Activated CD4-positive, alpha-beta T cell treated with anti-CD3 and anti-CD28 coated beads, Interleukin-2, amount 10 ng/mL, durations not matched to agents 24 days and 14 days (primary cell): ENCODE measurements at regions not wholly inside any gene's neighbourhood (a gene's known extent, or its start where the extent isn't known, plus 50 kb on each side); places are given as distances from the start of the nearest gene placed in this dataset.

ENCODE experiments used
- DNase-seq: peaks from one replicate; pipeline ENCODE4 v3.0.0; 2022
- H3K27ac Mint-ChIP-seq: one replicate; pipeline ENCODE4 v1.8.0; 2022; ENCODE audit warnings: mild to moderate bottlenecking, mixed read lengths
- H3K27me3 Mint-ChIP-seq: one replicate; pipeline ENCODE4 v1.8.0; 2022; ENCODE audit warnings: mixed read lengths
- H3K36me3 Mint-ChIP-seq: one replicate; pipeline ENCODE4 v1.8.0; 2022; ENCODE audit warnings: low read depth, mild to moderate bottlenecking, mixed read lengths
- H3K4me1 Mint-ChIP-seq: one replicate; pipeline ENCODE4 v1.8.0; 2021; ENCODE audit warnings: mixed read lengths
- H3K4me3 Mint-ChIP-seq: one replicate; pipeline ENCODE4 v1.8.0; 2022; ENCODE audit warnings: mild to moderate bottlenecking, moderate library complexity, mixed read lengths
- H3K9me3 Mint-ChIP-seq: one replicate; pipeline ENCODE4 v1.8.0; 2021; ENCODE audit warnings: mixed read lengths
- intact Hi-C: fragments of 100-400 bp; cut with micrococcal nuclease; formaldehyde crosslinking; loops from one replicate; pipeline ENCODE4 v1.15.1; 2023

- DNase-seq, result no peak
- H3K9me3 Mint-ChIP-seq, result no peaks in the 10 kb centered on the region
- H3K27ac Mint-ChIP-seq, result no peak overlapping the region
- intact Hi-C loops, result no loop called here
- H3K4me1 Mint-ChIP-seq, result peaks cover 23% of the 10 kb centered on the region
- no peak overlapping the region for H3K4me3 Mint-ChIP-seq
- H3K36me3 Mint-ChIP-seq, result peaks cover 4% of the 10 kb centered on the region
- no peaks in the 10 kb centered on the region for H3K27me3 Mint-ChIP-seq
Measured at GRCh38 chr21:43354026-43354420, 72.9 kb downstream of the SIK1 start.

GRCh38 chr21:43353282-43354025 lies 73.5 kb downstream of the SIK1 start:
- peak overlapping the region; percentile 69 for H3K27ac Mint-ChIP-seq
- intact Hi-C loops, result no loop called here
- H3K4me3 Mint-ChIP-seq, result peak overlapping the region; percentile 1
- H3K27me3 Mint-ChIP-seq, result no peaks in the 10 kb centered on the region
- DNase-seq, result no peak
- peaks cover 23% of the 10 kb centered on the region for H3K4me1 Mint-ChIP-seq
- no peaks in the 10 kb centered on the region for H3K9me3 Mint-ChIP-seq
- H3K36me3 Mint-ChIP-seq, result peaks cover 4% of the 10 kb centered on the region

GRCh38 chr21:43352568-43353281 lies 74.2 kb downstream of the SIK1 start:
- DNase-seq, result peak; percentile 84
- H3K36me3 Mint-ChIP-seq, result peaks cover 2% of the 10 kb centered on the region
- no peaks in the 10 kb centered on the region for H3K9me3 Mint-ChIP-seq
- H3K27ac Mint-ChIP-seq, result peak overlapping the region; percentile 69
- no peaks in the 10 kb centered on the region for H3K27me3 Mint-ChIP-seq
- peaks cover 21% of the 10 kb centered on the region for H3K4me1 Mint-ChIP-seq
- intact Hi-C loops, result no loop called here
- H3K4me3 Mint-ChIP-seq, result peak overlapping the region; percentile 1

GRCh38 chr21:43352154-43352537 lies 74.8 kb downstream of the SIK1 start:
- intact Hi-C loops, result no loop called here
- H3K9me3 Mint-ChIP-seq, result no peaks in the 10 kb centered on the region
- no peak for DNase-seq
- no peaks in the 10 kb centered on the region for H3K27me3 Mint-ChIP-seq
- peak overlapping the region; percentile 69 for H3K27ac Mint-ChIP-seq
- no peak overlapping the region for H3K4me3 Mint-ChIP-seq
- peaks cover 2% of the 10 kb centered on the region for H3K36me3 Mint-ChIP-seq
- peaks cover 21% of the 10 kb centered on the region for H3K4me1 Mint-ChIP-seq

GRCh38 chr21:43351501-43352153 lies 75.3 kb downstream of the SIK1 start:
- no peaks in the 10 kb centered on the region for H3K27me3 Mint-ChIP-seq
- intact Hi-C loops, result no loop called here
- no peaks in the 10 kb centered on the region for H3K9me3 Mint-ChIP-seq
- peaks cover 21% of the 10 kb centered on the region for H3K4me1 Mint-ChIP-seq
- H3K36me3 Mint-ChIP-seq, result peaks cover 2% of the 10 kb centered on the region
- no peak overlapping the region for H3K4me3 Mint-ChIP-seq
- no peak for DNase-seq
- H3K27ac Mint-ChIP-seq, result peak overlapping the region; percentile 46

GRCh38 chr21:43349644-43350043 lies 77.3 kb downstream of the SIK1 start:
- no peaks in the 10 kb centered on the region for H3K9me3 Mint-ChIP-seq
- no peaks in the 10 kb centered on the region for H3K27me3 Mint-ChIP-seq
- no peak overlapping the region for H3K27ac Mint-ChIP-seq
- H3K36me3 Mint-ChIP-seq, result peaks cover 2% of the 10 kb centered on the region
- intact Hi-C loops, result no loop called here
- no peak overlapping the region for H3K4me3 Mint-ChIP-seq
- DNase-seq, result no peak
- peaks cover 19% of the 10 kb centered on the region for H3K4me1 Mint-ChIP-seq

- H3K4me1 Mint-ChIP-seq, result peaks cover 17% of the 10 kb centered on the region
- no peaks in the 10 kb centered on the region for H3K27me3 Mint-ChIP-seq
- intact Hi-C loops, result no loop called here
- H3K9me3 Mint-ChIP-seq, result no peaks in the 10 kb centered on the region
- peaks cover 2% of the 10 kb centered on the region for H3K36me3 Mint-ChIP-seq
- no peak overlapping the region for H3K27ac Mint-ChIP-seq
- no peak for DNase-seq
- H3K4me3 Mint-ChIP-seq, result no peak overlapping the region
Measured at GRCh38 chr21:43348801-43349261, 78.1 kb downstream of the SIK1 start.

- peaks cover 17% of the 10 kb centered on the region for H3K4me1 Mint-ChIP-seq
- no peaks in the 10 kb centered on the region for H3K27me3 Mint-ChIP-seq
- peaks cover 2% of the 10 kb centered on the region for H3K36me3 Mint-ChIP-seq
- no peak overlapping the region for H3K27ac Mint-ChIP-seq
- H3K9me3 Mint-ChIP-seq, result no peaks in the 10 kb centered on the region
- H3K4me3 Mint-ChIP-seq, result no peak overlapping the region
- no peak for DNase-seq
- intact Hi-C loops, result no loop called here
Measured at GRCh38 chr21:43348170-43348766, 78.7 kb downstream of the SIK1 start.

GRCh38 chr21:43347461-43348169 lies 79.3 kb downstream of the SIK1 start:
- Mint-ChIP-seq H3K4me1 (peaks cover 12% of the 10 kb centered on the region), H3K9me3 (no peaks in the 10 kb centered on the region), H3K27ac (no peak overlapping the region), H3K4me3 (no peak overlapping the region), H3K27me3 (no peaks in the 10 kb centered on the region), H3K36me3 (no peaks in the 10 kb centered on the region)
- intact Hi-C loops, result no loop called here
- DNase-seq, result no peak

GRCh38 chr21:43346551-43346950 lies 80.4 kb downstream of the SIK1 start:
- Mint-ChIP-seq H3K4me3 (no peak overlapping the region), H3K27ac (no peak overlapping the region), H3K27me3 (no peaks in the 10 kb centered on the region), H3K36me3 (no peaks in the 10 kb centered on the region), H3K4me1 (peaks cover 5% of the 10 kb centered on the region), H3K9me3 (no peaks in the 10 kb centered on the region)
- intact Hi-C loops, result no loop called here
- DNase-seq, result no peak

GRCh38 chr21:43345746-43346409 lies 81.1 kb downstream of the SIK1 start:
- H3K27ac Mint-ChIP-seq, result peak overlapping the region; percentile 29
- intact Hi-C loops, result no loop called here
- no peaks in the 10 kb centered on the region for H3K9me3 Mint-ChIP-seq

GRCh38 chr21:43345046-43345745 lies 81.7 kb downstream of the SIK1 start:
- intact Hi-C loops, result no loop called here
- H3K27me3 Mint-ChIP-seq, result no peaks in the 10 kb centered on the region
- no peaks in the 10 kb centered on the region for H3K36me3 Mint-ChIP-seq
- DNase-seq, result no peak
- no peaks in the 10 kb centered on the region for H3K9me3 Mint-ChIP-seq
- peaks cover 3% of the 10 kb centered on the region for H3K4me1 Mint-ChIP-seq
- H3K4me3 Mint-ChIP-seq, result no peak overlapping the region
- no peak overlapping the region for H3K27ac Mint-ChIP-seq

More at GRCh38 chr21:43345746-43346409, 81.1 kb downstream of the SIK1 start:
- DNase-seq, result peak; percentile 64
- Mint-ChIP-seq H3K36me3 (no peaks in the 10 kb centered on the region), H3K27me3 (no peaks in the 10 kb centered on the region), H3K4me3 (no peak overlapping the region), H3K4me1 (peaks cover 3% of the 10 kb centered on the region)
